ENCODE measurements at regions not wholly inside any gene's neighbourhood (a gene's known extent, or its start where the extent isn't known, plus 50 kb on each side); places are given as distances from the start of the nearest gene placed in this dataset.
"Not testable (repeated sequence)": the region's sequence is repeated elsewhere in the genome, so short reads cannot be mapped to it uniquely, and the experiment has no call there.

- Histone ChIP-seq H3K4me3 (ENCODE audit: low read length) (no peak overlapping the region), H3K4me1 (ENCODE audit: insufficient read depth, low read length) (no peaks in the 10 kb centered on the region), H3K27me3 (ENCODE audit: insufficient read depth, low read length) (no peaks in the 10 kb centered on the region), H3K9me3 (ENCODE audit: low read depth, low read length) (no peaks in the 10 kb centered on the region)
Observed at GRCh38 chr18:29874519-29875098, 1167.9 kb downstream of the DSC3 start.

DNA sequence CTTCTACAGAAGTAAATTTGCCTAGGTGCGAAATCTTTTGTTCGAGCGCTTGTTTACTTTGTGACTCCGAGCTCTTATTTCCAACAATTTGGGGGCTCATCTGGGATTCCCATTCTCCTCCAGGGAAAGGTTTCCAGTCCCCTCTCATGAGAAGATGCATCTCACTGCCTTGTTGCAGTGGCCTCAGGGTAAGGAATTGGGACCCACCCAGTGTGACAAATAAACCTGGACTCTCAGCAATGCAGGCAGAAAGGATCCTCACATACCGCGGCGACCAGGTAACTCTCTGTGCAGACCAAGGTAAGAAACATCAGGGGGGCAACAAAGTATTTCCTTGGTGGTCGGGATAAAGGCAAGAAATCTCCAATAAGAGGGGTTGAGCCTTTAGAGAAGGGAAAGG lies 1169.3 kb downstream of the DSC3 start:
- H3K9me3 ChIP-seq (ENCODE audit: low read depth, low read length), result no peaks in the 10 kb centered on the region
- no peaks in the 10 kb centered on the region for H3K27me3 ChIP-seq (ENCODE audit: insufficient read depth, low read length)
- no peaks in the 10 kb centered on the region for H3K4me1 ChIP-seq (ENCODE audit: insufficient read depth, low read length)
- H3K4me3 ChIP-seq (ENCODE audit: low read length), result no peak overlapping the region

DNA sequence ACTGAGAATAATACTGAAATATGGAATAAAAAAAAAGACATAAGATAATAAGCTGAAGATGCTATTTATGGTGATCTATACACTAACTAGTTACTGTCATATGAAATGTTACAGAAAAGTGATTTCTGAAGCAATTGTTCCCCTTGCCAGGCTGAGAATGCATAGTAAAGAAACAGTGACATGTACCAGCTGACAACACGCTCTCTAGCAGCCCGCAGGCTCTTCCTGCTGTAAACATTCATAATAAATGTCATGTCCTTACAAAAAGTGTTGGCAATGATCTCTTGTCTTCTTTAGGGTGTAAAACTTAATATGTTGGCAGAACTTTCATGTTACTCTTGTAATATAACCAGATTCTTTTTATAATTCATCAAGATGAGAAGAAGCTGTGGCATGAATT lies 1171.3 kb downstream of the DSC3 start:
- H3K4me1 ChIP-seq (ENCODE audit: insufficient read depth, low read length), result no peaks in the 10 kb centered on the region

GRCh38 chr18:29862824-29863223 lies 1179.7 kb downstream of the DSC3 start:
- H3K9me3 ChIP-seq (ENCODE audit: low read depth, low read length), result no peaks in the 10 kb centered on the region
- no peaks in the 10 kb centered on the region for H3K27me3 ChIP-seq (ENCODE audit: insufficient read depth, low read length)
- H3K4me3 ChIP-seq (ENCODE audit: low read length), result no peak overlapping the region
- H3K4me1 ChIP-seq (ENCODE audit: insufficient read depth, low read length), result no peaks in the 10 kb centered on the region

More for the DNA sequence above, 1171.3 kb downstream of the DSC3 start:
- no peak overlapping the region for H3K4me3 ChIP-seq (ENCODE audit: low read length)
- H3K27me3 ChIP-seq (ENCODE audit: insufficient read depth, low read length), result no peaks in the 10 kb centered on the region
- H3K9me3 ChIP-seq (ENCODE audit: low read depth, low read length), result no peaks in the 10 kb centered on the region

GRCh38 chr18:29855637-29856036 lies 1186.9 kb downstream of the DSC3 start:
- Histone ChIP-seq H3K4me3 (ENCODE audit: low read length) (no peak overlapping the region), H3K27me3 (ENCODE audit: insufficient read depth, low read length) (no peaks in the 10 kb centered on the region), H3K4me1 (ENCODE audit: insufficient read depth, low read length) (no peaks in the 10 kb centered on the region), H3K9me3 (ENCODE audit: low read depth, low read length) (no peaks in the 10 kb centered on the region)

DNA sequence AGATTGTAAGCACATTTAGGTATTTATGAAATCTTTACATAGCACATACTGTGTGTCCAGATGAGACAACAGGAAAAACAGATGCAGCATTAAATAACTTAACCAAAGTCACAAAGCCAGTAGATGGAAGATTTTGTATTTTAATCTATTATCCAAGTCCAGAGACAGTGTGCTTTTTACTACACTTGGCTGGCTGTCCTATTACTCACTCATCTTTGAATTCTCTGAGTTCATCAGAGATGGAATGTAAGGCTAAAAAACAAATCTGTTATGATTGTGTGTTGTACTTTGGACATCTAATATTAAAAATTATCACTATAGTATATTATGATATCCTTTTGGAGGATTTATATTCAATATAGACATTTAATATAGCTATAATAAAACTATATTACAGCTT lies 1189.4 kb downstream of the DSC3 start:
- H3K4me3 ChIP-seq (ENCODE audit: low read length), result no peak overlapping the region

GRCh38 chr18:29849144-29849543 lies 1193.4 kb downstream of the DSC3 start:
- H3K4me3 ChIP-seq (ENCODE audit: low read length), result no peak overlapping the region
- H3K27me3 ChIP-seq (ENCODE audit: insufficient read depth, low read length), result no peaks in the 10 kb centered on the region
- H3K9me3 ChIP-seq (ENCODE audit: low read depth, low read length), result no peaks in the 10 kb centered on the region
- H3K4me1 ChIP-seq (ENCODE audit: insufficient read depth, low read length), result no peaks in the 10 kb centered on the region

More for the DNA sequence above, 1189.4 kb downstream of the DSC3 start:
- no peaks in the 10 kb centered on the region for H3K27me3 ChIP-seq (ENCODE audit: insufficient read depth, low read length)
- no peaks in the 10 kb centered on the region for H3K4me1 ChIP-seq (ENCODE audit: insufficient read depth, low read length)
- H3K9me3 ChIP-seq (ENCODE audit: low read depth, low read length), result no peaks in the 10 kb centered on the region

GRCh38 chr18:29841631-29842030 lies 1200.9 kb downstream of the DSC3 start:
- Histone ChIP-seq H3K4me1 (ENCODE audit: insufficient read depth, low read length) (no peaks in the 10 kb centered on the region), H3K27me3 (ENCODE audit: insufficient read depth, low read length) (no peaks in the 10 kb centered on the region), H3K9me3 (ENCODE audit: low read depth, low read length) (no peaks in the 10 kb centered on the region), H3K4me3 (ENCODE audit: low read length) (no peak overlapping the region)

DNA sequence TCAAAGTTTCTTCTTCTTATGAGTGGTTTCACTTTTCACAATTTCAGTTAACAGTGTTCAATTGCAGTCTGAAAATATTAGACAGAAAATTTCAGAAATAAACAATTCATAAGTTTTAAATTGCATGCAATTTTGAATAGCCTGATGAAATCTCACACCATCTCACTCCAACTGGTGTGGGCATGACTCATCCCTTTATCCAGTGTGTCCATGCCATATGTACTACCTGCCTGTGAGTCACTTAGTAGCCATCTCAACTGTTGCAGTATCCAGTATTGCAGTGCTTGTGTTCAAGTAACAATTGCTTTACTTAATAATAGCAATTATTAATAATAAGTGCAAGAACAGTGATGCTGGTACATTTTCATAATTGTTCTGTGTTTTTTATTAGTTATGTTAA lies 1202.5 kb downstream of the DSC3 start:
- H3K4me1 ChIP-seq (ENCODE audit: insufficient read depth, low read length), result no peaks in the 10 kb centered on the region
- no peaks in the 10 kb centered on the region for H3K9me3 ChIP-seq (ENCODE audit: low read depth, low read length)
- no peak overlapping the region for H3K4me3 ChIP-seq (ENCODE audit: low read length)
- H3K27me3 ChIP-seq (ENCODE audit: insufficient read depth, low read length), result no peaks in the 10 kb centered on the region

DNA sequence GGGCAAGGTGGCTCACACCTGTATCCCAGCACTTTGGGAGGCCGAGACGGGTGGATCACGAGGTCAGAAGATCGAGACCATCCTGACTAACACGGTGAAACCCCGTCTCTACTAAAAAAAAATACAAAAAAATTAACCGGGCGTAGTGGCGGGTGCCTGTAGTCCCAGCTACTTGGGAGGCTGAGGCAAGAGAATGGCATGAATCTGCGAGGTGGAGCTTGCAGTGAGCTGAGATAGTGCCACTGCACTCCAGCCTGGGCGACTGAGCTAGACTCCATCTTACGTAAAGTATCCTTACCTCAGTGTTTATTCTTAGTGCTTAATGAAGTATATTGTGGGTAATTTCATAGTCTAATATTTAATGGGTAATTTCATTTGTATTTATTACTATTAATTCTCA lies 1203.6 kb downstream of the DSC3 start:
- not testable (repeated sequence) for H3K9me3 ChIP-seq (ENCODE audit: low read depth, low read length)

DNA sequence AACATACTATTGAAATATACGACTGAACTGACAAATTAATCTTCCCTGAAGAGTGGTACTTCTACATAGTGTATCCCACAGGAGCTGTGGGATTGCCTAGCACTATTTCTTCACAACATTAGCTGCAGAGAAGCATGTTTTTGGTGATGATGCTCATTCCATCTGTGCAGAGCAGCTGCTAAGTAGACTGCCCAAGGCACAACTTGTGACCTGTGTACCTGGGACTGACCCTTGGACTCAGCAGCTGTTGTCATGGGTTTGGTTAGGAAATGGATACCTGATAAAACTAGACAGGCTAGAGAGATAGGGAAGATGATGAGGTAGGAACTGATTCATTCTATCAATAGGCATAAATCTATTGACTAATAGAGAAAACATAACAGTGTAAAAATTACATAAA lies 1204.0 kb downstream of the DSC3 start:
- H3K4me1 ChIP-seq (ENCODE audit: insufficient read depth, low read length), result no peaks in the 10 kb centered on the region
- H3K9me3 ChIP-seq (ENCODE audit: low read depth, low read length), result no peaks in the 10 kb centered on the region
- no peak overlapping the region for H3K4me3 ChIP-seq (ENCODE audit: low read length)

More for the DNA sequence above, 1203.6 kb downstream of the DSC3 start:
- H3K4me3 ChIP-seq (ENCODE audit: low read length); H3K27me3 ChIP-seq (ENCODE audit: insufficient read depth, low read length); H3K4me1 ChIP-seq (ENCODE audit: insufficient read depth, low read length): not testable (repeated sequence)

DNA sequence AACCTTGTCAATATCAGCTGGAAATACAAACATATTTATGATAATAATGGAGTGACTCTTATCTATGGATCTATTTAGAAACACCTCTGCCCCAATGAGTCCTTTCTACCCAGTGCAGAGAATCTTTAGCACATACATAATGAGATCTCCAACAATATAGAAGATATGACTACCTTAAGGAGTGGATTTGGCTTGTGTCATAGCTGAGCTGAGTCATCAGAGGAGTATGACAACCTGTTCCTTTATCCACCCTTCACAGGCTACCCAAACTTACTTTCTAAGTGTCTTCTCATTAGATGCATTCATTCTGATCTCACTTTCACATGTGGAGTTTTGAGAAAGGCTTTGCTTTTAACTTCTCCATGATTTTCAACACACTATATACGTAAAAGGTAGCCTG lies 1218.9 kb downstream of the DSC3 start:
- no peak overlapping the region for H3K4me3 ChIP-seq (ENCODE audit: low read length)
- H3K27me3 ChIP-seq (ENCODE audit: insufficient read depth, low read length), result no peaks in the 10 kb centered on the region
- H3K4me1 ChIP-seq (ENCODE audit: insufficient read depth, low read length), result no peaks in the 10 kb centered on the region
- no peaks in the 10 kb centered on the region for H3K9me3 ChIP-seq (ENCODE audit: low read depth, low read length)

More for the DNA sequence above, 1204.0 kb downstream of the DSC3 start:
- no peaks in the 10 kb centered on the region for H3K27me3 ChIP-seq (ENCODE audit: insufficient read depth, low read length)

DNA sequence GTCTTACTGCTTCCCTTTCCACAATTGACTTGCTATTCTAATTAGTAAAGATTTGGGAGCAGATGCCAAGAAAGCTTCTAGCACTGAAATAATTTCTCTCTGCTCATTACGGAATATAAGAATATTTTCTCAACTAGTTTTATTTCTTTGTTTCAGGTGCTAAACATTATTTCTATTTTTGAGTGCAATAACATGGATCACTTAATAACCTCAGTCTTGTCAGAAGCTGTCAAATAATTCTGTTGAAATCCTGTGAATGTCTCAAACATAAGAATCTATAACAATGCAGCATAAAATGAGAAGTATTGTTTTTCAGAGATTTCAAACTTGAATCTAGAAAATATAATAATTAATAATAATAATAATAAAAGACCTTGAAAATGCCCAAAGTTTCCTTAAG lies 1221.0 kb downstream of the DSC3 start:
- Histone ChIP-seq H3K9me3 (ENCODE audit: low read depth, low read length) (no peaks in the 10 kb centered on the region), H3K27me3 (ENCODE audit: insufficient read depth, low read length) (no peaks in the 10 kb centered on the region), H3K4me3 (ENCODE audit: low read length) (no peak overlapping the region)

DNA sequence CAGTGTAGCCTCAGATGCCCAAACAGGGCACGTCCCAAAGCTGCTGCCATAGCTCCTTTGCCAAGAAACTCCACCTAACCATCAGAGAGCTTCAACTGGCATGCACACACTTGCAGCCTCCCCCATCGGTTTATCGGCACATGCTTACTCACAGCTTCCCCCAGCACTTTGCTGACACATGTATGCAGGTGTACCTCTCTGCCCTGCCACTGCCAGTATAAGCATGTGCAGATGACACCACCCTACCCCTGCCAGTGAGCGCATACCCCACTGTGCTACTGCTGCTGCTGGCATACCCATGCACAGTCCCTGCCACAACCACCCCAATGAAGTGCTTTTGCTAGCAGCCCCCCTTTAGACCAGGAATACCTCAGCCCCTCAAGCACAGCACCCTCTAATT lies 1231.0 kb downstream of the DSC3 start:
- H3K9me3 ChIP-seq (ENCODE audit: low read depth, low read length), result peaks cover 11% of the 10 kb centered on the region
- H3K4me3 ChIP-seq (ENCODE audit: low read length), result no peak overlapping the region
- H3K27me3 ChIP-seq (ENCODE audit: insufficient read depth, low read length), result no peaks in the 10 kb centered on the region
- no peaks in the 10 kb centered on the region for H3K4me1 ChIP-seq (ENCODE audit: insufficient read depth, low read length)

More for the DNA sequence above, 1221.0 kb downstream of the DSC3 start:
- no peaks in the 10 kb centered on the region for H3K4me1 ChIP-seq (ENCODE audit: insufficient read depth, low read length)

GRCh38 chr18:29780816-29781215 lies 1261.7 kb downstream of the DSC3 start:
- Histone ChIP-seq H3K4me1 (ENCODE audit: insufficient read depth, low read length) (no peaks in the 10 kb centered on the region), H3K27me3 (ENCODE audit: insufficient read depth, low read length) (no peaks in the 10 kb centered on the region), H3K9me3 (ENCODE audit: low read depth, low read length) (no peaks in the 10 kb centered on the region), H3K4me3 (ENCODE audit: low read length) (no peak overlapping the region)

DNA sequence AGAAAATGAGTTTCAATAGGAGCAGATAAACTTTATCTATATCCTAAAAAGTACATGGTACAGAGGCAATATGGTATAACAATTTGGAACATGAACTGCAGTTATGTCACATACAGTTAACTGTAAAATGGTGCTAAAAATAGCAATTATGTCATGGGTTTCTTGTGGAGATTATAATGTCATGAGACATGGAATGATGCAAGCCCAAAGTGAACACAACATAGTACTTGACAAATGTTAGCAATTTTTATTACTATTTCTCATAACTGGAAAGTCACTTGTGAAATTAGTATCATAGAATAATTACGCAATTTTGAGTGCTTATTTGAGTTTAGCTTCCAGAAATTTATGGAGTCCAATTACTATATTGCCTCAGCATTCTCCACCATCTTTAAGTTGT lies 1263.4 kb downstream of the DSC3 start:
- Histone ChIP-seq H3K4me3 (ENCODE audit: low read length) (no peak overlapping the region), H3K9me3 (ENCODE audit: low read depth, low read length) (no peaks in the 10 kb centered on the region), H3K27me3 (ENCODE audit: insufficient read depth, low read length) (no peaks in the 10 kb centered on the region), H3K4me1 (ENCODE audit: insufficient read depth, low read length) (no peaks in the 10 kb centered on the region)

Measured in mononuclear cell (primary cell).